Prostate gland (tissue), 2 donors: ENCODE measurements at regions not wholly inside any gene's neighbourhood (a gene's known extent, or its start where the extent isn't known, plus 50 kb on each side); places are given as distances from the start of the nearest gene placed in this dataset.

Experiments used
- POLR2A ChIP-seq: fragments of 450-650 bp; IDR thresholded peaks from one replicate; pipeline ENCODE4 v1.6.1; 2016; ENCODE audit warnings: antibody characterized with exemption, mild to moderate bottlenecking
- TF ChIP-seq, protein P1 (sequence below), 4 experiments: fragments of 200-600 bp in 2 of 4; fragments of 450-650 bp in 2 of 4; sonication (generic) in 2 of 4; IDR thresholded peaks; 1 replicate in 3 of 4; 2 replicates in 1 of 4; pipeline ENCODE4 v1.5.1; 2016 to 2019; ENCODE audit warnings: antibody characterized with exemption in 4 of 4, mild to moderate bottlenecking in 2 of 4, moderate library complexity in 2 of 4

DNA sequence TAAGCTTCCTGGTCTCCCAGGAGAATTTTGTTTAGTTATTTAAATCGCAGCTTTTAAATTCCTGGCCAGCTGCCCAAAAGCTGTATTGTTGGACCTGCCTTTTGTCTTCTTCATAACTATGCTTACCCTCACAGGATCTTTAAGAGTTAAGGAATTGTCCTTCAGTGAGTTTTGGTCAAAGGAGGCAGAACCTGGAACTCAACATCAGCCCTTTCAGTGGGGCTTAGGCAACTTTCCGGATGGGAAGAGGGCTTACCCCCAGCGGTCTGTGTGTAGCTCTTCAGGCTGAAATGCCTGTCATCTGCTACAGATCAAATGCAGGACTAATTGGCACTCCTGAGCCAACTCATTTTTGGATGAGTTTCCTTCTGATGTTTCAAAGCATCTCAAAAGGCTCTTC, 402.6 kb downstream of the SIPA1L2 start:
- TF ChIP-seq, protein P1, sequence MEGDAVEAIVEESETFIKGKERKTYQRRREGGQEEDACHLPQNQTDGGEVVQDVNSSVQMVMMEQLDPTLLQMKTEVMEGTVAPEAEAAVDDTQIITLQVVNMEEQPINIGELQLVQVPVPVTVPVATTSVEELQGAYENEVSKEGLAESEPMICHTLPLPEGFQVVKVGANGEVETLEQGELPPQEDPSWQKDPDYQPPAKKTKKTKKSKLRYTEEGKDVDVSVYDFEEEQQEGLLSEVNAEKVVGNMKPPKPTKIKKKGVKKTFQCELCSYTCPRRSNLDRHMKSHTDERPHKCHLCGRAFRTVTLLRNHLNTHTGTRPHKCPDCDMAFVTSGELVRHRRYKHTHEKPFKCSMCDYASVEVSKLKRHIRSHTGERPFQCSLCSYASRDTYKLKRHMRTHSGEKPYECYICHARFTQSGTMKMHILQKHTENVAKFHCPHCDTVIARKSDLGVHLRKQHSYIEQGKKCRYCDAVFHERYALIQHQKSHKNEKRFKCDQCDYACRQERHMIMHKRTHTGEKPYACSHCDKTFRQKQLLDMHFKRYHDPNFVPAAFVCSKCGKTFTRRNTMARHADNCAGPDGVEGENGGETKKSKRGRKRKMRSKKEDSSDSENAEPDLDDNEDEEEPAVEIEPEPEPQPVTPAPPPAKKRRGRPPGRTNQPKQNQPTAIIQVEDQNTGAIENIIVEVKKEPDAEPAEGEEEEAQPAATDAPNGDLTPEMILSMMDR (IDR thresholded peaks at IDR 0.05): no peak
- no peak for TF ChIP-seq POLR2A
